ENCODE measurements at regions not wholly inside any gene's neighbourhood (a gene's known extent, or its start where the extent isn't known, plus 50 kb on each side); places are given as distances from the start of the nearest gene placed in this dataset.

DNA sequence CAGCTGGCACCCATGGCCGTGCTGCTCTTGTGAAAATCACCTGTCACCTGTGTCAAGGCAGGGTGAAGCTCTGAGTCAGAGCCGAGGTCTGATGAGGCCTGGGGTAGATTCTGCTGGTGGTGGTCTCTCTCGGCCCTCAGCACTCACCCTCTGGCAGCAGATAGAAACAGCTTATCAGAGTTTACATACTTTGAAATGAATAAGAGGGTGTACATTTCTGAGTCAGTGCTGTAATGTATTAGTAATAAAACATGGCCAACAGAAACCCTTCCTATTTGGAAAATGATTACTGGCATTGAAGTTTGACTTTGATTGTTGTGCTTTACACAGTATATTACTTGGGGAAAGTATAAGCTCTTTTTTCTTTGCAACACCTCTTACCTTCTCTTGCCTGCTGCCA lies 228.8 kb downstream of the SNX10 start:
- DNase-seq, result no peak

DNA sequence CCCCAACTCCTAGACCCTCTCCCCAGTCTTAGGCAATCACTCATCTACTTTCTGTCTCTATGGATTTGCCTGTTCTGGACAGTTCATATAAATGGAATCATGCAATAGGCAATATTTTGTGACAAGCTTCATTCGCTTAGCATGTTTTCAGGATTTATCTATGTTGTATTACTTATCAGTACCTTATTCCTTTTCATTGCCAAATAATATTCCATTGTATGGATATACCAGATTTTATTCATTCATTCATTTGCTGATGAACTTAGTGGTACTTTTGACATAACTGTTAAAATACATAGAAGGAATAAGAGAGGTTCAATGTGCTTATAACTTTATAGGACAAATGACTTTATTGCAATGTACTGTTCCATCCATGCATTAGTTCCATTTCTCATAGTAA lies 231.0 kb downstream of the SNX10 start:
- DNase-seq, result no peak

DNA sequence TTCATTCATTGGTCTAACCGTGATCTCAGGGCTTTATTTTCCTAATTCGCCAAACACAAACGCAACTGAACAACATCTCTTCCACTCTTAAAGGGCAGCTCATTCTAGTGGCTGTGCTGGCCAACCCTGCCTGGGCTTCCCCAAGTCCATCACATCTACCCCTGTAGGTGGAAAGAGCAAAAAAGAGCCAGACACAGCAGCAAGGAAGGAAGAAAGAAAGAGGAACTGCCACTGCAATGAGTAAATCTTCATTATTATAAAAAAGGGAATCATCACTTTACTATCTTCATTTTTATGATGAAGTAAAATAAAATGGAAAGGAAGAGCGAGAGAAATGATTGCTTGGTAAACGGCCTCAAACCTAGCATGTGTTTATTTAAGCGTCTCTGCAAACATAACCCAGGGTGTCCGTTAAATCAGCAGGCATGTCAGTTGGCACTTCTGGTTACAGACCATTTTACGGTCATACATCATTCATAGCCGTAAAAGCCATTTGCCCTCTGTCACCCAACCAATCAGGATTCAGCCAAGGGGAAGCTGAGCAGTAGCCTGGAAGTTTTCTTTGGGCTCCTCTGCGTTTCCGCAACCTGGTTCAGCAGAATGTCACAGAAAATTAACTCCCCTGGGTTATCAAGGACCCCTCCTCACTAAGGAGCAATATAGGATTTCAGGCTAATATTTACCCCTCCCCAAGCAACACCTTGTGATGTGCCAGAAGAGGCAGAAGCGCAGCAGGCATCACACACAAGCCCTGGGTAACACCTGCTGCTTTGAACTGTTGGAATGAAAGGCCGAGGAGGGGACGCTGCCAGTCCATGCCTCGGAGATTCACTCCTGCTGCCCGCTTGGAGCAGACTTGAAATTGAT lies 234.0 kb downstream of the SNX10 start:
- DNase-seq, result no peak

DNA sequence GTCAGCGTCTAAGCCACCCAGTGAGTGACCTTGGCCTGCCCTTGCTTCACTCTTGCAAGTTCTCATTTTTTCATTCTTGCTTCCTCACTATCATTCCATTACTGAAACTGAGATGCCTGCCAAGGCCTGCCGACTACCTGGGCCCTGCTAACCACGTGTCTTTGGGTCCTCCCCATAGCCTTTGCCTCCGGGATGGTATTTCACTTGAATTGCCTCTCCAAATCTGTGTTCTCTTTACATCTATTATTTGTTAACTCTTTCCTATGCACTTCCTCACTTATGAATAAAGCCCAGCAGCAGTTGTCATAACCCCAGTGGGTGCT lies 234.6 kb downstream of the SNX10 start:
- no peak for DNase-seq

DNA sequence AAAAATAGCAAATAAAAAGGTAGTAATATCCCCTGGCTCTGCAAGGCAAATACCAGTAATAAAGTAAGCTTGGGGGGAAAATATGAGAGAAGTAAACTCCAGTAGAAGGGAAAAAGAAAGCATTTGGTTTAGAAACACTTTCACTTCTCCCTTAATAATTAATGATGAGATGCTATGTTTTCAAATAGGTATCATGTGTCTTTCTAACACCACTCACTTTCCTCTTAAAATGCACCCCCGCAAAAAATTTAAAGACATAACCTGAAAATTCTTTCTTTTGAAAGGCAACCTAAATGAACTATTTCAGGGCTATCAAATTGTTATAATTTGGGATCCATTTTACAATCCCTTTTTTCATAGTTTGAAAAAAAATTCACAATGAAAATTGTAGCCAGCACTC lies 240.3 kb downstream of the SNX10 start:
- DNase-seq, result no peak

DNA sequence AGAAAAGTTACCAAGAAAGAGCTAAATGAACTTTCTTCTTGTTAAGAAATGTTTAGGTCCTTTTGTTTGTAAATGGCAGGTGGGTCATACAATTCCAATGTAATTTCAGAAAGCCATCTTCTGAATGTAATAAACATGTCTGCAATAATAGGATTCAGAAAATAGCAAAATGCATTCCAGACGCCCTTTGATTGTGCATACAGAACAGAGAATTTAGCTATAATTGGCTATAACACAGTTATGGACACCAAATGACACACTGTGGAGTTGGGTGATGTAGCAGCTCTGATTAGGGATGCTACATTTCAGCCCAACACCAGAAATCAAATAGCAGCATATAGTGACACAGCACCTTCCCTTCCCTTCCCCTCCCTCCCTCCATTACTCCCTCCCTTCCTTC lies 240.8 kb downstream of the SNX10 start:
- DNase-seq, result no peak

DNA sequence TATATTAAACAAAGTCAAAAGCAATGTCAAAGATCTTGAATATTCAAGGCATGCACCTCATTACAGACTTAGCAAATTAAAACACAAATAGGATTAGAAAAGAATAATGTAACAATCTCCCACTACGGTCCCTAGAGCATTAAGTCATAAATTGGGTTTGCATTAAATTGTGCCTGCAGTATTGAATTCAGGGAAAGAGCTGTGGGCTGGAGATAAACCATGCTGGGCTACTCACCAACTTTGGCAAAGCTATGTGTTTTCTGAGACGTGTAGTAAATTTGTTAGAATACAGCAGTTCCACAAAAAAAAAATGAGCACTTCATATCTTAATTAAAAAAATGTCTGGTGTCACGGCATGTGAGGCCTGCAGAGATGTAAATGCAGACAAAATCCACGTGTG lies 241.6 kb downstream of the SNX10 start:
- DNase-seq, result no peak

DNA sequence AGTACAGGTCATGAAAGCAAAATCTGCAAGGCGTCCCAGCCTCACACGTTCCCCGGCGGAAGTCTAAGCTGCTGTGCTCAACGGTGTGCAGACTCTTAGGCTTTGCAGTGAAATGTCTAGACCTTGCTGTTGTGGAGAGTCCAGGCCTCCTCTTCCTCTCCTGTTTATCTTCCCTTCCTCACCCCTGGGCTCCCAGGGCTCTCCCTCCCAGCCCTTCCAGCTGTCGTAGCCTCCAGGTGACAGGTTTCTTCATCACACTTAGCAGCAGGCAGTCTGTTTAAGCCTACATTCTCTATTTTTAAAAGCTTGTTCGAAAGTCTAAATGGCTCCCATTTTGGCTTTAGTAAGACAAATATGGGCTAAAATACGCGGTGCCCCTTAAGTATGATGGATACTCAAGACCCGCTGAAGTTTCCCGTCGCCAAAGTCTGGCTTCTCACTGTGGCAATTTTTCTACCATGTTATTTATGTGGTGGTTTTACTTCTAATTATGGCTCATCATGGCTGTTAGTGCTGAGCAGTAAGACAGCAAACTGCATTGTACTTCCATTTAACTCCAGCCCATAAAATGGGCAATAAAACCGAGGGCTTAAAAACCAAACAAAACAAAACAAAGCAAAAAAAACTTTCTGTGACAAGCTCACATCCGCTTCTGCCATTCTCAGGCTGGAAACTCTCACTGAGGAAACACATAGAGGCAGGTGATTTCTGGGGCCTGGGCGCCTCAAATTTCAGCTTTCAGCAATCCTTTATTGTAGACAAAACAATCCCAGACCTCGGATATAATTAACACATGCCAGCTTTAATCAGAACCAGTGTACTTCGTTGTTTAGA lies 243.2 kb downstream of the SNX10 start:
- no peak for DNase-seq

DNA sequence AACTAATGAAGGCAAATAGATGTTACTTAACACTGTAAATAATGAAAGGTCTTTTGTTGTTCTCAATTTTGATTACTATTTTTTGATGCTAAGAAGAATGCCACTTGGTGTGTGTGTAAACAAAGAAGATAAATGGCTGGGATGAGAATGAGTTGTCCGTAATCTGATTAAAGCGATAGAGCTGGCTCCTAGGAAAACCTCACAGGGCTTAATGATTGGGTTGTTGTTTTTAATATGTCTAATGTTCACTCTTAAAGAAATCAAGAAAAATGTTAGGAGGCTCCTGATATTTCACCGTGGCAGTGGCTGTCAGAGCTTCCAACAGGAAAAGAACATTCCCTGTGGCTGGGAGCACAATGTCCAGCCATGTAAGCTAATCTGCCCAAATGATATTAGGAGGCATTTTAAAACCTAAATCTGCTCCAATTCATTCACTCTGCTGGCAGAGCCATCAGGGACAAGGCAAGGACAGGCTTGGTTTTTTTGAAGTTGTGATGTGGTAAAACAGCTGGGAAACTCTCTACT lies 243.9 kb downstream of the SNX10 start:
- no peak for DNase-seq

DNA sequence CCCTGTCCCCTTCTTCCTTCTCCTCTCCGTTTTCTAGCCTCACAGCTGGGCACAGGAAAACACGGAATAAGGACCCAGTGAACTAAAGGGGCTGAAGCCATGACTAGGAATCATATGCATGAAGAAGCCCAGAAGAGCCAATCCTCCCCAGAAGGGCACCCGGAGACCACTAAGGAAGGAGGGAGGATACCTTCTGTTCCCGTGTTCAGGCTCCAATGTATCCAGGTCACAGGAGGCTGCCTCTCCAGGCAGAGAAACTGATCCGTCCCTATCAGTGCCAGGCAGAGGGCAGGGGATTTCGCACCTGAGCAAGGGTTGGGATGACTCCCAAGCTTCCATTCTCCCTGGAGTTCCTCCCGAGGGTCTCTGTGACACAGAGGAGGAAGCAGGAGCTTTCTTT lies 246.6 kb downstream of the SNX10 start:
- DNase-seq, result no peak

DNA sequence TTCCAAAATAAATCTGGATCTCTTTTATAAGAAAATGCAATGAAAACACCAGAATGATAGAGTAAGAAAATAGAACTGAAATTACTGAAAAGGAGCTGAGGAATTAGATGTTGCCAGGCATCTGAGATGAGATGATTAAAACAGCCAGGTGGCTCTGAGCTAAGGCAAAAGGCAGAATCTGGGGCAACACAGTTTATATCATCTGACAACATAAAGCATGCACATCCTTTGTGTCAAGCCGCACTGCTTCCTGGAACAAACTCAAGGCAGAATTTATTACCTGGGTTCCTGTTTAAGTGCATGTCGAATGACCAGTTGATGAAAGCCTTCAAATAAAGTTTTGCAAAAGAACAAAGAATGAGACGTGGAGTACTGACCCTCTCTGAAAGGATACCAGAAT lies 247.0 kb downstream of the SNX10 start:
- DNase-seq, result no peak

DNA sequence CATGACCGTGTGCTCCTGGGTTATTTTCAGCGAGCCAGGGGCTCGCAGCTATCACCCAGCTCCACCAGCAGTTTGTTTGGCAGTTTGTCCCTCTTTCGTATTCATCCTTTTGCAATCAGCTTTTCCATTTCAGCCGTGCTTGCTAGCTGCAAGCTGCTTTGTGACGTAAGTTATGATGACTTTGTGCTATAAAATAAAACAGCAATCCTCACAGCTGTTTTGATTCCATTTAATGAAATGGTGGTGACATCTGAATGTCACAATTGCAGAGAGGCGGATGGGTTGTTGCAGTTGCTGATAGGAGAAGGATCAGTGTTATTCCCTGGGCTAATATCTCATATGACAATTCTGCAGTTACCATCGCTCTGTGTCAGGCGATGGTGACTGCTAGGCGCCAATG lies 251.7 kb downstream of the SNX10 start:
- DNase-seq, result no peak

DNA sequence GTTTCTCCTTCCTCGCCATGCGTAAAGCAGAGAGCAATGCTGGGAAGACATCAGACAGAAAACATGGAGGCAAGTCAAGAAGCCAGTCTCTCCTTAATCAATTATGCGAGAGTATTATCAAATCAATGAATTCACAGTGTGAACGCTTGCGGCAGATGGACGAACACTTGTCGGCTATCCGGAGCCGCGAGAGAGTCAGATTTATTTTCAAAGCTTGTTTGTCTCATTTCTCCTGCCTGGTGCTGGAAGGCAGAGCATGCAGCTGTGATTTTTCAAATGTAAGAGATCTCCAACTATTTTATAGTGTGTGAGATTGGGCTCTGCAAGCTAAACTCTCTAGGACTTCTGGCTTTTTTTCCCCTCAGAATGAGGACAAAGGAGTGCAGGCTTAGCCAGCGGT lies 252.3 kb downstream of the SNX10 start:
- DNase-seq, result no peak

DNA sequence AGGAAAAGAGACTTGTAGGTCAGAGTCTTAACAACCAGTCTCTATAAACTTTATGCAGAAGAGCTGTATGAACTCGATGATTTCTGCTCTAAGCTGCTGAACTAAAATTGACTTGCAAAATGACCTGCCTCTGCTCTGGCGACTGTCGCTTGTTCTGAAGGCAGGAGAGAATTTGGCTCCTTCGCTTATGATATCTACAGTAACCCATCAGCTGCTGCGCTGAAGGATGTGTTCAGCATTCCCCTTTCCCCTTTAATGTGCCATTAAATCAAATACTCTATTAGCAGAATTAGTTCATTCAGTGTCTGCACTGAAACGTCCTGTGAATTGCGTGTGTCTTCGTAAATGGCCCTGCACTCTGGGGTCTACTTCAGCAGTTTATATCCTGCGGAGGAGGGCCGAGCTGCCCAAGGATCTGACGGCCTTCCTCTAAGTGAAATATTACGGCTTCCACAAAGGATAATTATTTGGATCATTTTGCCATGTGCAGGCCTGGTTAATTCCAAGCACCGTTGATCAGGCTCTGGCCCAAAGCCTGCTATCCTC lies 254.9 kb downstream of the SNX10 start:
- no peak for DNase-seq

DNA sequence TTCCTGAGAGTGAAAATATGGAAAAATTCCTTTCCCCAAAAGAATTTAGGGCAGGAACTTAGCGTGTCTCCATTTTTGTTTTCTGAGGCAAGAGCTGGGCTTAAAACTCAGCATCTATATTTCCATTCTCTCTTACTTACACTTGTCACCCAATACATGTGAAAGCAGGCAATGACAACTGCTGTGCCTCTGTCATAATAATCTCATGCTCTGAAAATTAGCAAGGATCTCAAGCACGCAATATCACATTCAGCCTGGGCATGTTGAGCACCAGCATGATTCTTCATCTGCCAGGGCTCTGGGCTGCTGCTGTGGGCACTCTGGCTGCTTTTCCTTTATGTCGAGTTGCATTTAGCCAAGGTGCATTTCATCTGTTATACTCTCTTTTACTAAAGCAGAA lies 255.5 kb downstream of the SNX10 start:
- DNase-seq, result no peak

DNA sequence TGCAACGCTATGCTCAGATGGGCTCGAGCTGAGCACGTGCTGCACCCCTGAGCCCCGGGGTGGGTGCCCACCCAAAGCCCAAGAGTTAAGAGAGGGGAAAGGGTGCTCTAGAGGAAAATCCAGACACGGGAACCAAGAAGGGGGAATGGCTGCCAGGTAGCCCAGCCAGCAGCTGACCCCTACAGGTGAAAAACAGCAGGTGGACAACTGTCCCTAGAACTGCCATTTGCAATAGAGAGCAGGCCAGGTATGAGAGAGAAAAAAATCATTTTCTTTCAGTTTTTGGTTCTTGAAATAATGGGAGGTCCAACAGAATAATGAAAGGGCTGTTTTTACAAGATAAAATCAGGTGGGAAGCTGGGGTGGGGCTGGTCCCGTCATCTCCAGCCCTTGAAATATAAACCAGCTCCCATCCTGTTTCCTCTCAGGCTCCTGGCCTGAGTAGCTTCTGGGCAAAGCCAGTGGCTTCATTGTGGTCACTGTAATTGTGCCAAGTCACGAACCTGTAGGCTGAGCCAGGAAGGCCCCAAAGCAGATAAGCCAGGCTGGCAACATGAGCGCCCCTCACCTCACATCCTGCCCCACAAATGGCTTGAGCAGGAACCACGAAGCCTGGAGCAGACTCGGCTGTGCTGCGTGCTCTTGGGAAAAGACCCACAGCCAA lies 257.8 kb downstream of the SNX10 start:
- DNase-seq, result no peak

DNA sequence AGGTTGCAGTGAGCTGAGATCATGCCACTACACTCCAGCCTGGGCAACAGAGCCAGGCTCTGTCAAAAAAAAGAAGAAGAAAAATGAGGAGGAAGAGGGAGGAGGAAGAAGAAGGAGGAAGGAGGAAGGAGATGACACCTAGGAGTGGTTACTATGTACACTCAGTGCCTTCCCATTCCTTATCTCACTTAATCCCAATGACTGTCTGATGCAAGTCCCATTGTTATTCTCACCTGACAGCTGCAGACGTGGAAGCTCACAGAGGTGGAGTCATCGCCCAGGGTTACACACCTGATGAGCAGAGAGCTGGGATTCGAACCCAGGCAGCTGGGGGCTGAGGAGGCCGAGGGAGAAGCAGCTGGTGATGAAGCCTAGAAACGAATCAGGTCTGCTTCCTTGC lies 258.8 kb downstream of the SNX10 start:
- DNase-seq, result no peak

DNA sequence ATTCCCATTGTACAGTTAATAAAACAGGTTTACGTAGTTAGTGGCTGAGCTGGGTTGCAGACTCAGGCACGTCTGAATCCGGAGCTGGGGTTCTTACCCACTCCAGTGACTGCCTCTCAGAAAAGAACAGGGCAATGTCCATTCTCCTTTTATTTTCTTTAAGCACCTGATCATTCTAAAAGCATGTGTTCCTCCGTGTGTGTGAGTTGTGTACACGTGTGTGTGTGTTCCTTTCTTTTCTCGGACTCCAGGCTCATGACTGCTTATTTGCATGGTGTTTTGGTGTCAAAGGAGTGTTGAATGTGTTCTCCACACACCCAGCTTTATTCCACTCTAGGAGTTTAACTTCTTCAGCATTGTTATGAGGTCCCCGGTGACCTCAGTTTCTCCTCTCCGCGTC lies 260.1 kb downstream of the SNX10 start:
- DNase-seq, result no peak

DNA sequence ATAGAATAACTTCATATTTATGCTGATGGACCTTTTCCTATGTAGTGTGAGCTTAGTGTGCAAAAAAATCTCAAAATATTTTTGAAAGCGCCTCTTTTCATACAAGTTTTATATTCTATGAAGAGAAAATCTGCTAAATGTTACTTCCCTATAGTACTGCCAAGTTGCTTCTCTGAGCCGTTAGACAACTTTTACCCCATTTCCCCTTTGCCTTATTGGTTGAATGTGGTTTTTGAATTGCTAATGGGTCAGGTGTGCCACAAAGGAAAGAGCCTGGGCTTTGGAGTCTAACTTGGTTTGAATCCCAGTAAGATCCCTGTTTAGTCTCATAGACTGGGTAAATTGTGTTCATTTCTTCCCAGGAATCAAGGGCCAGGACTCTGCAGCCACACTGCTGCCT lies 261.5 kb downstream of the SNX10 start:
- DNase-seq, result no peak

DNA sequence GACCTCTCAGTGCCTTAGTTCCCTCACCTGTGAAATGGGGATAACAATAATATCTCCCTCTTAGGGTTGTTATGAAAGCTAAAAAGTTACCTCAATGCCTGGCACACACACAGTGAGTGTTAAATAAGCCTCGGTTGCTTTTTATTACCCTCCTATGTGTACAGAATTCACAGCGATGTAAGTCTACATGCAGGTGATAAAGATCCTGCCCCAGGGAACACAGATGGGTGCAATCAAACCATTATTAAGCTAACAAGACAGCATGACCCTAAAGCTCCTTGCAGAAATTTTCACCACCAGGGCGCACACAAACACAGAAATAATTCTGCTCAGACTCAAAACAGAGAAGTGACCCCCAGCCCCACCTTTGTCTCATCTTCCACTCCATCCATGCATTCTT lies 261.9 kb downstream of the SNX10 start:
- no peak for DNase-seq

DNA sequence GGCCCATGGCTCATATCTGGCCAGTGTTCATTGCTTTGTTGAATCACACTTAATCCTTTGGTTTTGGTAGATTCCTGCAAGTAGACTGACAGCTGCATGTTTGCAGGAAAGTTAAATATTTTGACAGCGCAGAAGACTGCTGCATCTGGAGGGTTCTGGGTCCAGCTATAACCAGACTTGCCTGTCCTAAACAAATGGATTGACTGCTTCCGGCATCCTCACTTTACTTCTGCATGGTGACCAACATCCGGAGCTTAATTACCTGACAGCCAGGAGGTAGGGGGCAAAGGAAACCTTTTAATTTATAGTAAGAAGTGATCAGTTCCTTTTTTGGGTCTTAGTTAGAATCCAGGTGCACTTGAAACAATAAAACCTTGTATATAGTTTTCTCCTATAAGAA lies 263.3 kb downstream of the SNX10 start:
- DNase-seq, result no peak

DNA sequence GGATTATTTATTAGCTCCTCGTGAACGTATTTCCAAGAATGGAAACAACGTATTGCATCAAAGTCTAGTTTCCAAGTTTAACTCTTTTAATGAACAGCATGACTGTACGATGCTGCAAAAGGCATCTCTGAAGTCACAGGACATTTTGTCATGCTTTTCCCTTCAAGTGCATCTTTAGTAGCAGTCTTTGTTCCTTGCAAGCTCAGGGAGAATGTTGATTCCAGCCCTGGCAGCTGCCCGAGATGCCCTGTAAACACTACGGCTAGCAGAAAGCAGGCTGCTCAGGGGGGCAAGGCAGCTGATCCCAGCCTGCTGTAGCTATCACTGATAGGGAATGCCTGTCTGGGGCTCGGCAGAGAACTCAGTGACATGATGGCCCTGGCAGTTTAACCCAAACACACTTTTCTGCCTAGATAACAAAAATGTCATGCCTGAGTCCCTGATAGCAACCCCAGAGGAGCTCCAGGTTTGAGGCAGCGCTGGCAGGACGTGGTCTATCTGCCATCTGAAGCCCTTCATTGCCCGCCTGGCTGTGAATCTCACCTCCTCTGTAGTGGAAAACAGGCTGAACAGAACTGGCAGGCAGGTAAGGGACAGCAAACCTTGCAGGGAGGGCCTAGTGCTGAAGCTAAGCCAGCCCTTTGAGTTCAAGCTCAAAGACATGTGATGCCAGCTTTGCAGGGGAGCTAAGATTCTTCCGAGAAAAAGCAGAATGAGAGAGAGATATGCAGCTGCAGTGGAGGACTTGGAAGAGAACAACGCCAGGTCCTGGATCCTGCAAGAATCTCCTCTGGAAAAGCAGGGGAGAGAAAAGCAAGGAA lies 264.6 kb downstream of the SNX10 start:
- no peak for DNase-seq

All from T-helper 1 cell (primary cell).